DMS79 treated with DMSO at 0.1 percent for 48 hours (cell line): ENCODE measurements at regions not wholly inside any gene's neighbourhood (a gene's known extent, or its start where the extent isn't known, plus 50 kb on each side); places are given as distances from the start of the nearest gene placed in this dataset.

Experiments
- DNase-seq: peaks from one replicate; lab custom pipeline; 2025; lab: John Stamatoyannopoulos, UW

- no peak for DNase-seq
These were observed 191.4 kb upstream of the LRIG1 start for GRCh38 chr3:66692042-66692765.

- no peak for DNase-seq
These were observed 191.9 kb upstream of the LRIG1 start for GRCh38 chr3:66692766-66693150.

- peak; percentile 5 for DNase-seq
These were observed 192.7 kb upstream of the LRIG1 start for GRCh38 chr3:66693461-66694031.

- no peak for DNase-seq
These were observed 201.3 kb upstream of the LRIG1 start for GRCh38 chr3:66702126-66702525.

- DNase-seq, result no peak
These were observed 202.7 kb upstream of the LRIG1 start for GRCh38 chr3:66703501-66703900.

GRCh38 chr3:66705076-66705475 is 204.3 kb upstream of the LRIG1 start:
- no peak for DNase-seq

GRCh38 chr3:66706890-66707289 is 206.1 kb upstream of the LRIG1 start:
- no peak for DNase-seq

GRCh38 chr3:66709532-66709931 is 208.7 kb upstream of the LRIG1 start:
- DNase-seq, result no peak

- DNase-seq, result no peak
These were observed 211.4 kb upstream of the LRIG1 start for GRCh38 chr3:66712210-66712609.

GRCh38 chr3:66713921-66714320 is 213.1 kb upstream of the LRIG1 start:
- no peak for DNase-seq

- no peak for DNase-seq
These were observed 215.0 kb upstream of the LRIG1 start for GRCh38 chr3:66715806-66716205.

- no peak for DNase-seq
These were observed 217.0 kb upstream of the LRIG1 start for GRCh38 chr3:66717806-66718205.

GRCh38 chr3:66719796-66720356 is 219.1 kb upstream of the LRIG1 start:
- no peak for DNase-seq

- no peak for DNase-seq
These were observed 219.7 kb upstream of the LRIG1 start for GRCh38 chr3:66720508-66720907.

GRCh38 chr3:66722675-66723074 is 221.9 kb upstream of the LRIG1 start:
- no peak for DNase-seq

GRCh38 chr3:66723231-66723630 is 222.4 kb upstream of the LRIG1 start:
- DNase-seq, result no peak

GRCh38 chr3:66729687-66730393 is 229.0 kb upstream of the LRIG1 start:
- no peak for DNase-seq

- no peak for DNase-seq
These were observed 238.0 kb upstream of the LRIG1 start for GRCh38 chr3:66738625-66739365.

- DNase-seq, result no peak
These were observed 239.4 kb upstream of the LRIG1 start for GRCh38 chr3:66740260-66740659.

- DNase-seq, result no peak
These were observed 243.7 kb upstream of the LRIG1 start for GRCh38 chr3:66744521-66744920.

- no peak for DNase-seq
These were observed 244.2 kb upstream of the LRIG1 start for GRCh38 chr3:66744986-66745385.

- no peak for DNase-seq
These were observed 246.4 kb upstream of the LRIG1 start for GRCh38 chr3:66747261-66747660.
